ENCODE measurements at regions not wholly inside any gene's neighbourhood (a gene's known extent, or its start where the extent isn't known, plus 50 kb on each side); places are given as distances from the start of the nearest gene placed in this dataset.

- H3K79me1 ChIP-seq (ENCODE audit: low read depth, low read length): no peaks in the 10 kb centered on the region
- CTCF ChIA-PET (ENCODE audit: partially characterized antibody): interaction anchor here (0.7 to 1.1 kb wide), 4 partner anchors 107 to 358 kb away, joined by 3 to 6 read pairs (median 4); no protein-coding TSS in a partner anchor
- peaks cover 4 to 14% (median 9%) of the 10 kb centered on the region in 4 experiments for H3K4me1 ChIP-seq (replicated peaks in 1 of 4; ENCODE audit: control insufficient read depth in 3 of 4, insufficient read depth in 4 of 4, low read length in 3 of 4)
- no peak overlapping the region for H3K4me3 ChIP-seq (ENCODE audit: extremely low read depth in 1 of 4, insufficient read depth in 2 of 4, low read depth in 3 of 4, low read length in 4 of 4)
- H3K36me3 ChIP-seq (ENCODE audit: control insufficient read depth in 2 of 4, insufficient read depth in 4 of 4, low read length in 3 of 4): no peaks in the 10 kb centered on the region
- H3K27me3 ChIP-seq (replicated peaks in 1 of 4; ENCODE audit: control insufficient read depth in 3 of 4, extremely low read depth in 1 of 4, insufficient read depth in 3 of 4, low read length in 3 of 4): no peaks in the 10 kb centered on the region; a peak in 1 of 7 replicates
- no peak overlapping the region for H3K23ac ChIP-seq (ENCODE audit: insufficient read length)
- H3K9ac ChIP-seq (replicated peaks in 1 of 4; ENCODE audit: extremely low read depth in 1 of 4, low read depth in 3 of 4, low read length in 3 of 4): no peak overlapping the region
- H3K18ac ChIP-seq (ENCODE audit: extremely low read depth, low read length): no peak overlapping the region; the same call in 1 of the 2 replicates
- WGBS, 2 experiments (ENCODE audit: extremely low coverage in 1 of 2, insufficient coverage in 1 of 2, insufficient read length in 1 of 2, insufficient replicate concordance in 2 of 2, low coverage in 1 of 2, low lambda C conversion rate in 2 of 2, missing lambda C conversion rate in 1 of 2): 70% methylated on average over 9 of the region's 12 CpGs; no CpG with 5 or more reads in 1 of the 2 experiments
- no peak overlapping the region for H4K91ac ChIP-seq (replicated peaks; ENCODE audit: insufficient read length, low read length)
- 0 out of 2 replicates have a peak overlapping the region, but pooled peaks have one; percentile 72 for H2AFZ ChIP-seq (ENCODE audit: low read length)
- POLR2A ChIA-PET (ENCODE audit: partially characterized antibody): interaction anchor here (1.1 kb wide), 1 partner anchor 63 kb away, joined by 3 read pairs; no protein-coding TSS in a partner anchor
- DNase-seq (ENCODE audit: low read depth in 1 of 2, low spot score in 2 of 2): no peak
- H2BK12ac ChIP-seq (ENCODE audit: low read depth, low read length): no peak overlapping the region
- no peak overlapping the region for H3K4ac ChIP-seq (replicated peaks; ENCODE audit: insufficient read length, low read depth, low read length)
- no peak overlapping the region for H3K14ac ChIP-seq (ENCODE audit: insufficient read length)
- H2AK5ac ChIP-seq (ENCODE audit: low read depth, low read length): no peak overlapping the region
- H2BK120ac ChIP-seq (replicated peaks; ENCODE audit: low read depth, low read length): no peak overlapping the region
- no peaks in the 10 kb centered on the region for H3K9me3 ChIP-seq (ENCODE audit: insufficient read depth in 2 of 2, low read depth in 1 of 2, low read length in 1 of 2)
- H4K20me1 ChIP-seq (replicated peaks in 1 of 2; ENCODE audit: control insufficient read depth in 1 of 2, insufficient read depth in 2 of 2, low read length in 2 of 2): no peaks in the 10 kb centered on the region
- H3K23me2 ChIP-seq (ENCODE audit: low read depth, low read length): no peaks in the 10 kb centered on the region
- no peak overlapping the region for H2BK15ac ChIP-seq (ENCODE audit: low read length)
- H3K4me2 ChIP-seq (ENCODE audit: insufficient read depth in 1 of 2, low read depth in 2 of 2, low read length in 2 of 2): no peak overlapping the region
- no peak overlapping the region for H3K56ac ChIP-seq (replicated peaks; ENCODE audit: insufficient read length, low read depth, low read length)
- no peak overlapping the region for H4K8ac ChIP-seq (ENCODE audit: extremely low read depth, insufficient read depth, low read length)
- H4K5ac ChIP-seq (ENCODE audit: insufficient read length, low read depth, low read length): no peak overlapping the region
- FAIRE-seq: peak; percentile 63
- no peaks in the 10 kb centered on the region for H3K79me2 ChIP-seq (ENCODE audit: control insufficient read depth in 1 of 2, insufficient read depth in 2 of 2, low read length in 2 of 2)
- H3K27ac ChIP-seq (ENCODE audit: low read depth, low read length): no peak overlapping the region
- no peak overlapping the region for H2BK5ac ChIP-seq (ENCODE audit: low read depth, low read length)
- H2BK20ac ChIP-seq (ENCODE audit: low read length): no peak overlapping the region
- TF ChIP-seq CTCF (IDR thresholded peaks at IDR 0.05; ENCODE audit: control extremely low read depth in 1 of 3, insufficient read depth in 1 of 3, low read depth in 1 of 3, low read length in 3 of 3): no peak
- no peak for TF ChIP-seq ASH2L (IDR thresholded peaks at IDR 0.05; ENCODE audit: low read length)
- TF ChIP-seq CTBP2 (IDR thresholded peaks at IDR 0.05; ENCODE audit: borderline replicate concordance, insufficient read depth, insufficient read length, low read length): no peak
- no peak for TF ChIP-seq RXRA (IDR thresholded peaks at IDR 0.05; ENCODE audit: insufficient read depth, low read depth, low read length)
- no peak for TF ChIP-seq JUND (IDR thresholded peaks at IDR 0.05; ENCODE audit: low read length)
- TF ChIP-seq CREB1 (IDR thresholded peaks at IDR 0.05): no peak
- no peak for TF ChIP-seq MAX (IDR thresholded peaks at IDR 0.05)
- no peak for TF ChIP-seq NANOG (IDR thresholded peaks at IDR 0.05; ENCODE audit: insufficient read depth, low read depth, low read length, poor library complexity, severe bottlenecking)
- TF ChIP-seq NRF1 (IDR thresholded peaks at IDR 0.05; ENCODE audit: low read depth, low read length): no peak
Measured at GRCh38 chr3:72482589-72483321, 365.5 kb downstream of the SHQ1 start.

All from H1 (cell line).